ENCODE measurements at regions not wholly inside any gene's neighbourhood (a gene's known extent, or its start where the extent isn't known, plus 50 kb on each side); places are given as distances from the start of the nearest gene placed in this dataset.

DNA sequence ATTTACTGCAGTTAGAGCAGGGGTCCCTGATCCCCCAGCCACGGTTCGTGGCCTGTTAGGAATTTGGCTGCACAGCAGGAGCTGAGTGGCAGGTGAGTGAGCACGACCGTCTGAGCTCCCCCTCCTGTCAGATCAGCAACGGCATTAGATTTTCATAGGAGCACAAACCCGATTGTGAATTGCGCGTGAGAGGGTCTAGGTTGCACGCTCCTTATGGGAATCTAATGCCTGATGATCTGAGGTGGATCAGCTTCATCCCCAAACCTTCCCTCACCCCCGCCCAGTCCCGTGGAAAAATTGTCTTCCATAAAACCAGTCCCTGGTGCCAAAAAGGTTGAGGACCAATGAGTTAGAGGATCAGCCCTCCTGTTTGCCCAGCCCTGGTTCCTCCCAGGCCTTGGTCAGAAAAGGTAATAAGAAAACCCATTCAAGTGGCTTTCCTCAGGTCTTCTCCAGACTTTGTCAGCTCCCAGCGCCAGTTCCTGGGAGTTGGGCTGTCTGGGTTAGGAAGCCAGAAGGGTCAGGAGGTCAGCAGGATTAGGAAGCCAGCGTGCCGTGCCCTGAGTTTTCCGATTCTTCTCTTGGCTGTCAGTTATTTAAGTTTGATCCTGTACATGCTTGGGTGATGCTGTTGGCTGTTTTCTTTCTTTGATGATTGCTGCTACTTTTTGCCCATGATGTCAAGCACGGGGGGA is 139.9 kb upstream of the PMEPA1 start (continued):
- no peak for TF ChIP-seq ZNF462 (CRISPR knock-in tag; IDR thresholded peaks at IDR 0.05)
- TF ChIP-seq, protein P1, sequence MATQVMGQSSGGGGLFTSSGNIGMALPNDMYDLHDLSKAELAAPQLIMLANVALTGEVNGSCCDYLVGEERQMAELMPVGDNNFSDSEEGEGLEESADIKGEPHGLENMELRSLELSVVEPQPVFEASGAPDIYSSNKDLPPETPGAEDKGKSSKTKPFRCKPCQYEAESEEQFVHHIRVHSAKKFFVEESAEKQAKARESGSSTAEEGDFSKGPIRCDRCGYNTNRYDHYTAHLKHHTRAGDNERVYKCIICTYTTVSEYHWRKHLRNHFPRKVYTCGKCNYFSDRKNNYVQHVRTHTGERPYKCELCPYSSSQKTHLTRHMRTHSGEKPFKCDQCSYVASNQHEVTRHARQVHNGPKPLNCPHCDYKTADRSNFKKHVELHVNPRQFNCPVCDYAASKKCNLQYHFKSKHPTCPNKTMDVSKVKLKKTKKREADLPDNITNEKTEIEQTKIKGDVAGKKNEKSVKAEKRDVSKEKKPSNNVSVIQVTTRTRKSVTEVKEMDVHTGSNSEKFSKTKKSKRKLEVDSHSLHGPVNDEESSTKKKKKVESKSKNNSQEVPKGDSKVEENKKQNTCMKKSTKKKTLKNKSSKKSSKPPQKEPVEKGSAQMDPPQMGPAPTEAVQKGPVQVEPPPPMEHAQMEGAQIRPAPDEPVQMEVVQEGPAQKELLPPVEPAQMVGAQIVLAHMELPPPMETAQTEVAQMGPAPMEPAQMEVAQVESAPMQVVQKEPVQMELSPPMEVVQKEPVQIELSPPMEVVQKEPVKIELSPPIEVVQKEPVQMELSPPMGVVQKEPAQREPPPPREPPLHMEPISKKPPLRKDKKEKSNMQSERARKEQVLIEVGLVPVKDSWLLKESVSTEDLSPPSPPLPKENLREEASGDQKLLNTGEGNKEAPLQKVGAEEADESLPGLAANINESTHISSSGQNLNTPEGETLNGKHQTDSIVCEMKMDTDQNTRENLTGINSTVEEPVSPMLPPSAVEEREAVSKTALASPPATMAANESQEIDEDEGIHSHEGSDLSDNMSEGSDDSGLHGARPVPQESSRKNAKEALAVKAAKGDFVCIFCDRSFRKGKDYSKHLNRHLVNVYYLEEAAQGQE (IDR thresholded peaks at IDR 0.05; ENCODE audit: unreplicated experiment), result no peak
- TF ChIP-seq ZNF331 (CRISPR knock-in tag; IDR thresholded peaks at IDR 0.05; ENCODE audit: low read depth), result no peak
- TF ChIP-seq EZH2 (IDR thresholded peaks at IDR 0.05; ENCODE audit: low read depth, unreplicated experiment), result no peak
- TF ChIP-seq POLR2AphosphoS5 (IDR thresholded peaks at IDR 0.05; ENCODE audit: low read depth), result no peak

GRCh38 chr20:57849121-57849520 is 139.3 kb upstream of the PMEPA1 start:
- Mint-ChIP-seq H3K36me3 (ENCODE audit: low read depth) (no peaks in the 10 kb centered on the region), H3K27ac (no peak overlapping the region), H3K4me3 (no peak overlapping the region), H3K9me3 (no peaks in the 10 kb centered on the region), H3K27me3 (ENCODE audit: insufficient read depth, low read depth, poor library complexity) (peaks cover 3% of the 10 kb centered on the region), H3K4me1 (no peaks in the 10 kb centered on the region)
- Histone ChIP-seq H3F3A (replicated peaks; ENCODE audit: low read depth) (no peaks in the 10 kb centered on the region), H3K9me2 (ENCODE audit: insufficient read depth) (no peaks in the 10 kb centered on the region), H3K79me2 (replicated peaks; ENCODE audit: insufficient read depth) (no peaks in the 10 kb centered on the region), H3K4me2 (no peak overlapping the region), H3K36me3 (ENCODE audit: insufficient read depth) (no peaks in the 10 kb centered on the region), H3K27me3 (ENCODE audit: insufficient read depth) (no peaks in the 10 kb centered on the region), H3K27ac (ENCODE audit: low read depth) (no peak overlapping the region), H3K4me3 (no peak overlapping the region), H3K4me1 (ENCODE audit: insufficient read depth) (no peaks in the 10 kb centered on the region), H2AFZ (no peak overlapping the region), H4K20me1 (replicated peaks; ENCODE audit: insufficient read depth) (no peaks in the 10 kb centered on the region)
- DNase-seq (ENCODE audit: low spot score) (no peak), ATAC-seq (no peak)
- no peak for TF ChIP-seq ZNF462 (CRISPR knock-in tag; IDR thresholded peaks at IDR 0.05)
